HFFc6 (cell line): ENCODE measurements at regions not wholly inside any gene's neighbourhood (a gene's known extent, or its start where the extent isn't known, plus 50 kb on each side); places are given as distances from the start of the nearest gene placed in this dataset.

Experiments used
- DNase-seq: peaks from one replicate; pipeline ENCODE4 v3.0.0-alpha.2; 2018
- H3K27ac Mint-ChIP-seq: 2 replicates; pipeline ENCODE4 v1.8.0; 2020; ENCODE audit warnings: mild to moderate bottlenecking, mixed read lengths
- H3K27me3 Mint-ChIP-seq: 2 replicates; pipeline ENCODE4 v1.8.0; 2021; ENCODE audit warnings: mild to moderate bottlenecking, moderate library complexity, mixed read lengths; ENCODE audit not compliant: insufficient read depth
- H3K36me3 Mint-ChIP-seq: 2 replicates; pipeline ENCODE4 v1.8.0; 2021; ENCODE audit warnings: low read depth, mixed read lengths
- H3K4me1 Mint-ChIP-seq: 2 replicates; pipeline ENCODE4 v1.8.0; 2020; ENCODE audit warnings: low read depth, mixed read lengths
- H3K4me3 Mint-ChIP-seq: 2 replicates; pipeline ENCODE4 v1.8.0; 2020; ENCODE audit warnings: mild to moderate bottlenecking, moderate library complexity, mixed read lengths
- H3K9me3 Mint-ChIP-seq: 2 replicates; pipeline ENCODE4 v1.8.0; 2020; ENCODE audit warnings: mild to moderate bottlenecking, mixed read lengths
- TF ChIP-seq, protein P1 (sequence below): fragments of 200-600 bp; sonication (generic); IDR thresholded peaks from 2 replicates; pipeline ENCODE4 v1.5.0; 2021; ENCODE audit warnings: antibody characterized with exemption, mild to moderate bottlenecking

GRCh38 chr5:9847631-9848030 lies 217.5 kb upstream of the TAS2R1 start:
- TF ChIP-seq, protein P1, sequence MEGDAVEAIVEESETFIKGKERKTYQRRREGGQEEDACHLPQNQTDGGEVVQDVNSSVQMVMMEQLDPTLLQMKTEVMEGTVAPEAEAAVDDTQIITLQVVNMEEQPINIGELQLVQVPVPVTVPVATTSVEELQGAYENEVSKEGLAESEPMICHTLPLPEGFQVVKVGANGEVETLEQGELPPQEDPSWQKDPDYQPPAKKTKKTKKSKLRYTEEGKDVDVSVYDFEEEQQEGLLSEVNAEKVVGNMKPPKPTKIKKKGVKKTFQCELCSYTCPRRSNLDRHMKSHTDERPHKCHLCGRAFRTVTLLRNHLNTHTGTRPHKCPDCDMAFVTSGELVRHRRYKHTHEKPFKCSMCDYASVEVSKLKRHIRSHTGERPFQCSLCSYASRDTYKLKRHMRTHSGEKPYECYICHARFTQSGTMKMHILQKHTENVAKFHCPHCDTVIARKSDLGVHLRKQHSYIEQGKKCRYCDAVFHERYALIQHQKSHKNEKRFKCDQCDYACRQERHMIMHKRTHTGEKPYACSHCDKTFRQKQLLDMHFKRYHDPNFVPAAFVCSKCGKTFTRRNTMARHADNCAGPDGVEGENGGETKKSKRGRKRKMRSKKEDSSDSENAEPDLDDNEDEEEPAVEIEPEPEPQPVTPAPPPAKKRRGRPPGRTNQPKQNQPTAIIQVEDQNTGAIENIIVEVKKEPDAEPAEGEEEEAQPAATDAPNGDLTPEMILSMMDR: no peak
- H3K4me3 Mint-ChIP-seq: no peak overlapping the region
- no peak overlapping the region for H3K27ac Mint-ChIP-seq
- no peaks in the 10 kb centered on the region for H3K9me3 Mint-ChIP-seq
- no peaks in the 10 kb centered on the region; the same call in 1 of the 2 replicates for H3K27me3 Mint-ChIP-seq
- no peak for DNase-seq
- peaks cover 6% of the 10 kb centered on the region for H3K36me3 Mint-ChIP-seq
- H3K4me1 Mint-ChIP-seq: peaks cover 35% of the 10 kb centered on the region

GRCh38 chr5:9845185-9845584 lies 215.0 kb upstream of the TAS2R1 start:
- Mint-ChIP-seq H3K27me3 (no peaks in the 10 kb centered on the region), H3K4me3 (no peak overlapping the region), H3K4me1 (peaks cover 10% of the 10 kb centered on the region), H3K36me3 (peaks cover 12% of the 10 kb centered on the region), H3K27ac (no peak overlapping the region), H3K9me3 (peaks cover 7% of the 10 kb centered on the region; the same call in 1 of the 2 replicates)
- TF ChIP-seq, protein P1: no peak
- DNase-seq: no peak

- TF ChIP-seq, protein P1: no peak
- Mint-ChIP-seq H3K4me3 (no peak overlapping the region), H3K9me3 (peaks cover 7% of the 10 kb centered on the region; the same call in 1 of the 2 replicates), H3K27me3 (peaks cover 2% of the 10 kb centered on the region), H3K4me1 (peaks cover 21% of the 10 kb centered on the region), H3K27ac (no peak overlapping the region), H3K36me3 (peaks cover 12% of the 10 kb centered on the region)
- no peak for DNase-seq
Measured at GRCh38 chr5:9841516-9842170, 211.5 kb upstream of the TAS2R1 start.

DNA sequence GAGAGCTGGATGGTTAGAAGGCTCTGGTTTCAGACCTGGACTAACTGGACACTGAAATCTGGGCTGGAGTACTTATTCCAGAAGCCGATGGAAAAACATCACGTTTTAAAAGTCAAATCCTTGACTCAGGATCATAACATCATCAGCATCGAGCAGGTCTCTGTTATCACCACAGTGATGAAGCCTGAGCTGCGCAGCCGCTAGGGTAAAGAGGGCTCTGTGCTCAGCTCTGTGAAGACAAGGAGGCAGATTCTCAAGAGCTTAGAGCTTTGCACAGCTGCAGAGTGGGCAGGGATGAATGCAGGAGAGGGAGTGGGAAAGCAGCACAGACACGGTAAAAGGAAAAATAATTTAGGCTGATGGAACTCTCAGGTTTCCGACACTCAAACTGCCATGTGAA lies 208.8 kb upstream of the TAS2R1 start:
- no peak for DNase-seq
- TF ChIP-seq, protein P1: no peak
- peaks cover 21% of the 10 kb centered on the region for H3K4me1 Mint-ChIP-seq
- H3K27ac Mint-ChIP-seq: no peak overlapping the region
- peaks cover 12% of the 10 kb centered on the region for H3K36me3 Mint-ChIP-seq
- H3K27me3 Mint-ChIP-seq: peaks cover 3% of the 10 kb centered on the region
- H3K4me3 Mint-ChIP-seq: no peak overlapping the region
- H3K9me3 Mint-ChIP-seq: peaks cover 7% of the 10 kb centered on the region; the same call in 1 of the 2 replicates

DNA sequence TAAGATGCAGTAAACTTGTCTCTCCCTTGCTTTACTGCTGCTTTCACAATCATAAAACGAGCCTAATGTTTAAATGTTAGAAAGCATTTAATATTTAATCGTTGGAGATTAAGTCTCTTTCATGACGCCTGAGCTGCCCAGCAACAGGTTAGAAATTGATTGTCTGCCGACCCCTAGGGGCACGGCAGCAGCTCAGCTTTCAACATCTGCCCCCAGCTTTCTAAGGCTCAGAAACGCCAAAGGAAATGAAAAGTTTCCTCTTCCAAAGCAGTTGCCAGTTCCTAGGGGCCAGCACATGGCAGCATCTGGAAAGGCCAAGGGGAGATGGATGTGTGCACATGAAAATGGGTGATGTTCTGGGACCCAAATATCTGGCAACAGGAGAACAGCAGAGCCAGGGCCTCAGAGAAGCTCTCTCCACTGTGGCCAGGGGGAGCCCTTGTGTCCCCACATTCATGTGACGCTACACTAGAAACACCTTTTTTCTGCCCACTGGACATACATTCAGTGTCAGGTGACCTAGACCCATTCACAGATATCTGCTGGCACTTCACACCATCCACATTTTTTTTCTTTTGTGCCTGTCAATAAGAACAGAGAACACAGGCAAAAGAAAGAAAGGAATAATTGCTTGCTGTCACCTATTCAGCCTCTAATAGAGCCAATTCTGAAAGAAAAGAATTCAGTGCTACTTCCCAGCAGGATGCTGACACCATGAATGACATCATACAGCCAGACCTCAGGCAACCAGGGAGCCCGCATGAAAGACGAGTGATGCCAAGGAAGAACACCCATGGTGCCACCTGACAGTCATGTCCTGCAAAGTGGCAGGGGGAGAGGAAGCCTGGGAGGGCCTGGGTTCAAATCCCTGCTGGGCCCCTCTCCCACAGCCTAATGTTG lies 205.0 kb upstream of the TAS2R1 start:
- DNase-seq: no peak
- H3K4me1 Mint-ChIP-seq: peaks cover 26% of the 10 kb centered on the region
- TF ChIP-seq, protein P1: peak; percentile 16; the same call in 1 of the 2 replicates
- no peaks in the 10 kb centered on the region for H3K9me3 Mint-ChIP-seq
- H3K4me3 Mint-ChIP-seq: no peak overlapping the region
- no peaks in the 10 kb centered on the region for H3K36me3 Mint-ChIP-seq
- H3K27me3 Mint-ChIP-seq: peaks cover 5% of the 10 kb centered on the region
- no peak overlapping the region for H3K27ac Mint-ChIP-seq
